OCI-LY1 (cell line): ENCODE measurements at regions not wholly inside any gene's neighbourhood (a gene's known extent, or its start where the extent isn't known, plus 50 kb on each side); places are given as distances from the start of the nearest gene placed in this dataset.
"Not testable (repeated sequence)": the region's sequence is repeated elsewhere in the genome, so short reads cannot be mapped to it uniquely, and the experiment has no call there.

Experiments used
- CTCF ChIP-seq: fragments of 200-600 bp; sonication (generic), shearing (Covaris generic); IDR thresholded peaks from 2 replicates; pipeline ENCODE4 v1.5.1; 2017; ENCODE audit warnings: mild to moderate bottlenecking, antibody characterized with exemption, low read length, moderate library complexity, mixed read lengths
- EZH2 ChIP-seq: fragments of 200-600 bp; sonication (generic), shearing (Covaris generic); IDR thresholded peaks from 2 replicates; pipeline ENCODE4 v1.8.0; 2017; ENCODE audit warnings: borderline replicate concordance, mixed run types, mild to moderate bottlenecking, antibody characterized with exemption, low read length, moderate library complexity, mixed read lengths

- TF ChIP-seq CTCF, EZH2: not testable (repeated sequence)
These were observed 840.1 kb upstream of the DEFB115 start for GRCh38 chr20:30417387-30417786.
